A549 (cell line): ENCODE measurements at regions not wholly inside any gene's neighbourhood (a gene's known extent, or its start where the extent isn't known, plus 50 kb on each side); places are given as distances from the start of the nearest gene placed in this dataset.

Source experiments
- JUN ChIP-seq, 2 experiments: fragments of >200 bp; sonication (Bioruptor Twin); formaldehyde crosslinking; IDR thresholded peaks; 2 replicates in 1 of 2; 3 replicates in 1 of 2; pipeline ENCODE4 v1.6.1; 2016 to 2017
- JUNB ChIP-seq: fragments of >200 bp; sonication (Bioruptor Twin); formaldehyde crosslinking; IDR thresholded peaks from 2 replicates; pipeline ENCODE4 v1.6.1; 2016
- TF ChIP-seq, protein P1 (sequence below): fragments of >200 bp; sonication (Bioruptor Twin); formaldehyde crosslinking; IDR thresholded peaks from 3 replicates; pipeline ENCODE4 v1.5.1; 2016

DNA sequence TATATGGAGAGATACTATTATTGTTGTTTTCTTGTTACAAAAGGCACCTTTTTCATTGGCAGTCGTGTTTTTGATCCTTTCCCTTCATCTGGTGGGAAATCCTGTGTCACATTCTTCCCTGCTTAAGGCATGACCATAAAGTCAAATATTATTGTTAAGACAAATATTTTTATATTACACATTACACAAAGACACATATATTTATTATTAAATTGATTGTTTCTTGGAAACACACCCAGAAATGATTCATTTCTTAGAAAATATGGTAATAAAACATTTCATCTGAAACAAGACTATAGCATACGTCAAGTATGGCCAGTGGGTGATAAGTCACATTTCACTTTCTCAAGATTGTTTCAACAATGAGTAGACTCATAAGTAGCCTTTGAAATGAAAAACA is 77.3 kb downstream of the KCTD12 start:
- TF ChIP-seq JUN (IDR thresholded peaks at IDR 0.05) (no peak), JUNB (no peak)
- TF ChIP-seq, protein P1, sequence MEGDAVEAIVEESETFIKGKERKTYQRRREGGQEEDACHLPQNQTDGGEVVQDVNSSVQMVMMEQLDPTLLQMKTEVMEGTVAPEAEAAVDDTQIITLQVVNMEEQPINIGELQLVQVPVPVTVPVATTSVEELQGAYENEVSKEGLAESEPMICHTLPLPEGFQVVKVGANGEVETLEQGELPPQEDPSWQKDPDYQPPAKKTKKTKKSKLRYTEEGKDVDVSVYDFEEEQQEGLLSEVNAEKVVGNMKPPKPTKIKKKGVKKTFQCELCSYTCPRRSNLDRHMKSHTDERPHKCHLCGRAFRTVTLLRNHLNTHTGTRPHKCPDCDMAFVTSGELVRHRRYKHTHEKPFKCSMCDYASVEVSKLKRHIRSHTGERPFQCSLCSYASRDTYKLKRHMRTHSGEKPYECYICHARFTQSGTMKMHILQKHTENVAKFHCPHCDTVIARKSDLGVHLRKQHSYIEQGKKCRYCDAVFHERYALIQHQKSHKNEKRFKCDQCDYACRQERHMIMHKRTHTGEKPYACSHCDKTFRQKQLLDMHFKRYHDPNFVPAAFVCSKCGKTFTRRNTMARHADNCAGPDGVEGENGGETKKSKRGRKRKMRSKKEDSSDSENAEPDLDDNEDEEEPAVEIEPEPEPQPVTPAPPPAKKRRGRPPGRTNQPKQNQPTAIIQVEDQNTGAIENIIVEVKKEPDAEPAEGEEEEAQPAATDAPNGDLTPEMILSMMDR: no peak
